Tibial nerve (tissue), 4 donors: ENCODE measurements at regions not wholly inside any gene's neighbourhood (a gene's known extent, or its start where the extent isn't known, plus 50 kb on each side); places are given as distances from the start of the nearest gene placed in this dataset.

Experiments
- CTCF ChIP-seq, 5 experiments: fragments of 200-600 bp in 3 of 5; fragments of 450-650 bp in 2 of 5; sonication (generic) in 3 of 5; IDR thresholded peaks; one replicate each; pipeline ENCODE4 v1.5.1; 2016 to 2019; ENCODE audit warnings: antibody characterized with exemption in 5 of 5, mild to moderate bottlenecking in 3 of 5, moderate library complexity in 2 of 5
- EP300 ChIP-seq, 2 donors: sonication (generic); formaldehyde crosslinking; IDR thresholded peaks; one replicate each; pipeline ENCODE4 v1.6.1; 2017; ENCODE audit warnings: antibody characterized with exemption in 2 of 2, mild to moderate bottlenecking in 1 of 2
- POLR2A ChIP-seq, 2 donors: fragments of 450-650 bp; IDR thresholded peaks; one replicate each; pipeline ENCODE4 v1.6.1; 2017; ENCODE audit warnings: antibody characterized with exemption in 2 of 2, mild to moderate bottlenecking in 2 of 2, moderate library complexity in 2 of 2

- TF ChIP-seq CTCF (IDR thresholded peaks at IDR 0.05) (no peak), POLR2A (IDR thresholded peaks at IDR 0.05) (no peak), EP300 (IDR thresholded peaks at IDR 0.05) (no peak)
These were observed 424.4 kb upstream of the PMFBP1 start for GRCh38 chr16:72596373-72596772.
